HCT116 (cell line): ENCODE measurements at regions not wholly inside any gene's neighbourhood (a gene's known extent, or its start where the extent isn't known, plus 50 kb on each side); places are given as distances from the start of the nearest gene placed in this dataset.

Experiments
- CEBPB ChIP-seq: IDR thresholded peaks from 2 replicates; pipeline ENCODE4 v1.6.1; 2012; ENCODE audit warnings: low read depth
- EZH2 ChIP-seq: fragments of 200-600 bp; sonication (generic); IDR thresholded peaks from 2 replicates; pipeline ENCODE4 v1.6.1; 2017; ENCODE audit warnings: antibody characterized with exemption, mixed run types
- POLR2A ChIP-seq: IDR thresholded peaks from 2 replicates; pipeline ENCODE4 v1.7.0; 2011; ENCODE audit warnings: borderline replicate concordance; ENCODE audit not compliant: insufficient read depth, insufficient read length; ENCODE audit errors: extremely low read depth
- RAD21 ChIP-seq: IDR thresholded peaks from 2 replicates; pipeline ENCODE4 v1.6.1; 2012; ENCODE audit warnings: low read depth, mild to moderate bottlenecking
- SIN3A ChIP-seq: IDR thresholded peaks from 2 replicates; pipeline ENCODE4 v1.6.1; 2012; ENCODE audit warnings: low read depth
- SP1 ChIP-seq: IDR thresholded peaks from 2 replicates; pipeline ENCODE4 v1.6.1; 2012; ENCODE audit warnings: low read depth
- ZBTB33 ChIP-seq: IDR thresholded peaks from 2 replicates; pipeline ENCODE4 v1.6.1; 2011; ENCODE audit warnings: mild to moderate bottlenecking, low read length, moderate library complexity; ENCODE audit not compliant: insufficient replicate concordance; ENCODE audit errors: extremely low read depth
- ZNF274 ChIP-seq: fragments of 200-500 bp; sonication (Bioruptor generic); IDR thresholded peaks from 2 replicates; pipeline ENCODE4 v1.6.1; 2014; ENCODE audit warnings: mild to moderate bottlenecking, low read depth, low read length, inconsistent platforms
- TF ChIP-seq, protein P1 (sequence below), 3 experiments: fragments of 200-600 bp in 1 of 3; sonication (generic) in 1 of 3; IDR thresholded peaks in 2 of 3; conservative IDR thresholded peaks in 1 of 3; 2 replicates each; pipeline ENCODE4 v1.5.1; 2012 to 2017; ENCODE audit warnings: low read depth in 2 of 3, low read length in 2 of 3, antibody characterized with exemption in 1 of 3, borderline replicate concordance in 1 of 3, control low read depth in 1 of 3, mild to moderate bottlenecking in 1 of 3, mixed read lengths in 1 of 3, mixed run types in 1 of 3, moderate library complexity in 1 of 3; ENCODE audit not compliant: insufficient read depth in 1 of 3
- TF ChIP-seq, protein P2 (sequence below): IDR thresholded peaks from 2 replicates; pipeline ENCODE4 v1.6.1; 2012
- TF ChIP-seq, protein P3 (sequence below): IDR thresholded peaks from 2 replicates; pipeline ENCODE4 v1.6.1; 2012; ENCODE audit warnings: low read depth

DNA sequence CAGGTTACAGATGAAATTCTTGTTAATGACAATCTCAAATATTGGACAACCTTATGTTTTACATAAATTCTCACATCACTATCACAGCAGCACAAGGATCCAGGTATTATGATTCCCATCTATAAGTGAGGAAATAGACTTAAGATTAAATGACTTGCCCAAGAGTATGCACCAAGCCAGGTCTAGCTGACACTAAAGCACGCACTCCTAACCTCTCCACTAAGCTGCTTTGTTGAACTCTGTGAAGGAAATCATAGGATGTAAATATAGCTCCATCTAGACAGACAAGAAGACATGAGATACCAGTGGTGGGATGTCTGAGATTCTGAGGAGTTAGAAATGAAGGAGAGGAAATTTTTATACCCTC, 87.9 kb downstream of the PHLDA1 start:
- TF ChIP-seq POLR2A (no peak), EZH2 (no peak), CEBPB (no peak), ZBTB33 (no peak), SP1 (no peak), SIN3A (no peak), RAD21 (no peak), ZNF274 (no peak)
- TF ChIP-seq, protein P1, sequence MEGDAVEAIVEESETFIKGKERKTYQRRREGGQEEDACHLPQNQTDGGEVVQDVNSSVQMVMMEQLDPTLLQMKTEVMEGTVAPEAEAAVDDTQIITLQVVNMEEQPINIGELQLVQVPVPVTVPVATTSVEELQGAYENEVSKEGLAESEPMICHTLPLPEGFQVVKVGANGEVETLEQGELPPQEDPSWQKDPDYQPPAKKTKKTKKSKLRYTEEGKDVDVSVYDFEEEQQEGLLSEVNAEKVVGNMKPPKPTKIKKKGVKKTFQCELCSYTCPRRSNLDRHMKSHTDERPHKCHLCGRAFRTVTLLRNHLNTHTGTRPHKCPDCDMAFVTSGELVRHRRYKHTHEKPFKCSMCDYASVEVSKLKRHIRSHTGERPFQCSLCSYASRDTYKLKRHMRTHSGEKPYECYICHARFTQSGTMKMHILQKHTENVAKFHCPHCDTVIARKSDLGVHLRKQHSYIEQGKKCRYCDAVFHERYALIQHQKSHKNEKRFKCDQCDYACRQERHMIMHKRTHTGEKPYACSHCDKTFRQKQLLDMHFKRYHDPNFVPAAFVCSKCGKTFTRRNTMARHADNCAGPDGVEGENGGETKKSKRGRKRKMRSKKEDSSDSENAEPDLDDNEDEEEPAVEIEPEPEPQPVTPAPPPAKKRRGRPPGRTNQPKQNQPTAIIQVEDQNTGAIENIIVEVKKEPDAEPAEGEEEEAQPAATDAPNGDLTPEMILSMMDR (IDR thresholded peaks at IDR 0.05 in 2 of 3, conservative IDR thresholded peaks at IDR 0.05 in 1 of 3; ENCODE audit: borderline replicate concordance in 1 of 3, insufficient read depth in 1 of 3, low read depth in 2 of 3, low read length in 2 of 3): no peak
- TF ChIP-seq, protein P2, sequence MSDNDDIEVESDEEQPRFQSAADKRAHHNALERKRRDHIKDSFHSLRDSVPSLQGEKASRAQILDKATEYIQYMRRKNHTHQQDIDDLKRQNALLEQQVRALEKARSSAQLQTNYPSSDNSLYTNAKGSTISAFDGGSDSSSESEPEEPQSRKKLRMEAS: no peak
- TF ChIP-seq, protein P3, sequence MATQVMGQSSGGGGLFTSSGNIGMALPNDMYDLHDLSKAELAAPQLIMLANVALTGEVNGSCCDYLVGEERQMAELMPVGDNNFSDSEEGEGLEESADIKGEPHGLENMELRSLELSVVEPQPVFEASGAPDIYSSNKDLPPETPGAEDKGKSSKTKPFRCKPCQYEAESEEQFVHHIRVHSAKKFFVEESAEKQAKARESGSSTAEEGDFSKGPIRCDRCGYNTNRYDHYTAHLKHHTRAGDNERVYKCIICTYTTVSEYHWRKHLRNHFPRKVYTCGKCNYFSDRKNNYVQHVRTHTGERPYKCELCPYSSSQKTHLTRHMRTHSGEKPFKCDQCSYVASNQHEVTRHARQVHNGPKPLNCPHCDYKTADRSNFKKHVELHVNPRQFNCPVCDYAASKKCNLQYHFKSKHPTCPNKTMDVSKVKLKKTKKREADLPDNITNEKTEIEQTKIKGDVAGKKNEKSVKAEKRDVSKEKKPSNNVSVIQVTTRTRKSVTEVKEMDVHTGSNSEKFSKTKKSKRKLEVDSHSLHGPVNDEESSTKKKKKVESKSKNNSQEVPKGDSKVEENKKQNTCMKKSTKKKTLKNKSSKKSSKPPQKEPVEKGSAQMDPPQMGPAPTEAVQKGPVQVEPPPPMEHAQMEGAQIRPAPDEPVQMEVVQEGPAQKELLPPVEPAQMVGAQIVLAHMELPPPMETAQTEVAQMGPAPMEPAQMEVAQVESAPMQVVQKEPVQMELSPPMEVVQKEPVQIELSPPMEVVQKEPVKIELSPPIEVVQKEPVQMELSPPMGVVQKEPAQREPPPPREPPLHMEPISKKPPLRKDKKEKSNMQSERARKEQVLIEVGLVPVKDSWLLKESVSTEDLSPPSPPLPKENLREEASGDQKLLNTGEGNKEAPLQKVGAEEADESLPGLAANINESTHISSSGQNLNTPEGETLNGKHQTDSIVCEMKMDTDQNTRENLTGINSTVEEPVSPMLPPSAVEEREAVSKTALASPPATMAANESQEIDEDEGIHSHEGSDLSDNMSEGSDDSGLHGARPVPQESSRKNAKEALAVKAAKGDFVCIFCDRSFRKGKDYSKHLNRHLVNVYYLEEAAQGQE: no peak
